B cell (primary cell): ENCODE measurements at regions not wholly inside any gene's neighbourhood (a gene's known extent, or its start where the extent isn't known, plus 50 kb on each side); places are given as distances from the start of the nearest gene placed in this dataset.

Experiments used
- EZH2 ChIP-seq: IDR thresholded peaks from 2 replicates; pipeline ENCODE4 v1.6.1; 2012; ENCODE audit warnings: borderline replicate concordance, low read depth, mild to moderate bottlenecking, moderate library complexity, low read length; ENCODE audit not compliant: insufficient read depth, poor library complexity, severe bottlenecking
- TF ChIP-seq, protein P1 (sequence below): fragments of 200-600 bp; IDR thresholded peaks from one replicate; pipeline ENCODE4 v1.8.0; 2022; ENCODE audit warnings: antibody characterized with exemption, mild to moderate bottlenecking

DNA sequence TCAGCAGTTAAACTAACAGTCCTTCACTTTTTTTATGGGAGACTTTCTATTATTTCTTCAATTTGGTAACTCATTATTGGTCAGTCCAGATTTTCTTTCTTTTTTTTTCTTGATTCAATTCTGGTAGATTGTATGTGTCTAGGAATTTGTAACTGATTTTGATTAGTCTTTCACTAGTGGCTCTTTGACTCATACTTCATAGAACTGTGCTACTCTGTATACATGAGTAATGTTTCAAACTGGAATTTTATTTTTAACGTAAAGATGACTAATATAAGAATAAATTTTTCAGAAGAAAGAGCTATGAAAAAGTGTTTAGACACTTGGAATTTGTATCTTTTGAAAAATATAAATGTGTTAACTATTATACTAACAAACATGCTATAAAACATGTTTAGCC is 813.0 kb downstream of the TRAM1L1 start:
- TF ChIP-seq EZH2: no peak
- TF ChIP-seq, protein P1, sequence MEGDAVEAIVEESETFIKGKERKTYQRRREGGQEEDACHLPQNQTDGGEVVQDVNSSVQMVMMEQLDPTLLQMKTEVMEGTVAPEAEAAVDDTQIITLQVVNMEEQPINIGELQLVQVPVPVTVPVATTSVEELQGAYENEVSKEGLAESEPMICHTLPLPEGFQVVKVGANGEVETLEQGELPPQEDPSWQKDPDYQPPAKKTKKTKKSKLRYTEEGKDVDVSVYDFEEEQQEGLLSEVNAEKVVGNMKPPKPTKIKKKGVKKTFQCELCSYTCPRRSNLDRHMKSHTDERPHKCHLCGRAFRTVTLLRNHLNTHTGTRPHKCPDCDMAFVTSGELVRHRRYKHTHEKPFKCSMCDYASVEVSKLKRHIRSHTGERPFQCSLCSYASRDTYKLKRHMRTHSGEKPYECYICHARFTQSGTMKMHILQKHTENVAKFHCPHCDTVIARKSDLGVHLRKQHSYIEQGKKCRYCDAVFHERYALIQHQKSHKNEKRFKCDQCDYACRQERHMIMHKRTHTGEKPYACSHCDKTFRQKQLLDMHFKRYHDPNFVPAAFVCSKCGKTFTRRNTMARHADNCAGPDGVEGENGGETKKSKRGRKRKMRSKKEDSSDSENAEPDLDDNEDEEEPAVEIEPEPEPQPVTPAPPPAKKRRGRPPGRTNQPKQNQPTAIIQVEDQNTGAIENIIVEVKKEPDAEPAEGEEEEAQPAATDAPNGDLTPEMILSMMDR: no peak
